Fibroblast of villous mesenchyme (primary cell): ENCODE measurements at regions not wholly inside any gene's neighbourhood (a gene's known extent, or its start where the extent isn't known, plus 50 kb on each side); places are given as distances from the start of the nearest gene placed in this dataset.
"Not testable (repeated sequence)": the region's sequence is repeated elsewhere in the genome, so short reads cannot be mapped to it uniquely, and the experiment has no call there.

Experiments
- DNase-seq: peaks from one replicate; pipeline ENCODE4 v3.0.0-alpha.2; 2010; ENCODE audit warnings: low read depth
- H3K4me3 ChIP-seq: 2 replicates; pipeline ENCODE4 v1.5.1; 2011; ENCODE audit warnings: low read depth, mild to moderate bottlenecking, low read length
- CTCF ChIP-seq: IDR thresholded peaks from 2 replicates; pipeline ENCODE4 v1.5.1; 2012; ENCODE audit warnings: low read depth, mild to moderate bottlenecking, low read length; ENCODE audit not compliant: insufficient read depth

- H3K4me3 ChIP-seq = no peak overlapping the region
- TF ChIP-seq CTCF = no peak
- no peak for DNase-seq
Observed at GRCh38 chr6:88499845-88500699, 333.9 kb upstream of the CNR1 start.

DNA sequence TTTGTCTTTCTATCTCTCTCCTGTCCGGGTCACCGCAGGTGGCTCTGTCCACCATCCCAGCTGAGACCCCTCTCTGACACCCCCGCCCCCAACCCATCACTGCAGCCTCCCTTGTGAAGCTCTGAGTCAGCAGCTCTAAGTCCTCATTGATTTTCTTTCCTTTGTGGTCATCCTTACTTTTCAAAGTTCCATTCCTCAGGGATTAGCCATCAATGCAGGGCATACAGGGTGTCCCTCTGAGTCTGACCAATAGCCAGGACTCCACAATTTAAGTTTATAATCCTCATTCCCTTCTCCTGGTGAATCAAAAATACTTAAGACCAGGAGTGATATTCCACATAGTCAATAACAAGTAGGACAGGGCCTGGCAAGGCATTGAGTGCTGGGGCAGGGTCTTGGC is 333.3 kb upstream of the CNR1 start:
- TF ChIP-seq CTCF = no peak
- no peak for DNase-seq
- H3K4me3 ChIP-seq = no peak overlapping the region

GRCh38 chr6:88497403-88497802 is 331.3 kb upstream of the CNR1 start:
- not testable (repeated sequence) for DNase-seq, H3K4me3 ChIP-seq

GRCh38 chr6:88494401-88495140 is 328.4 kb upstream of the CNR1 start:
- H3K4me3 ChIP-seq = no peak overlapping the region
- no peak for DNase-seq
- no peak for TF ChIP-seq CTCF

DNA sequence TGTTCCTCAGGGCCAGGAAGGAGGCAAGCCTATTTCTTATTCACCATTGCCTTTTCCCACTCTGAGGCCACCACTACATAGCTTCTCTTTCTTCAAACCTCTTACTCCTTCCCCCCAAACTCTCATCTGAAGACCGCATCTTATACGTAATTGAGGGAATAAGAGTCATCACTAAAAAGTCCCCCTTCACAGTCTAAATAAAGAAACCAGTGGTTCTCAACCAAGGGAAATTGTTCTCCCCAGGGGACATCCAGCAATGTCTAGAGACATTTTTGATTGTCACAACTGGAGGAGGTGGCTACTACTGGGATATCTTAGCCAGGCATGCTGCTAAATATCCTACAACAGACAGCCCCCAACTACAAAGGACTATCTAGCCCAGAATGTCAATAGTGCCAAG is 327.6 kb upstream of the CNR1 start:
- no peak overlapping the region for H3K4me3 ChIP-seq
- no peak for DNase-seq
- no peak for TF ChIP-seq CTCF

DNA sequence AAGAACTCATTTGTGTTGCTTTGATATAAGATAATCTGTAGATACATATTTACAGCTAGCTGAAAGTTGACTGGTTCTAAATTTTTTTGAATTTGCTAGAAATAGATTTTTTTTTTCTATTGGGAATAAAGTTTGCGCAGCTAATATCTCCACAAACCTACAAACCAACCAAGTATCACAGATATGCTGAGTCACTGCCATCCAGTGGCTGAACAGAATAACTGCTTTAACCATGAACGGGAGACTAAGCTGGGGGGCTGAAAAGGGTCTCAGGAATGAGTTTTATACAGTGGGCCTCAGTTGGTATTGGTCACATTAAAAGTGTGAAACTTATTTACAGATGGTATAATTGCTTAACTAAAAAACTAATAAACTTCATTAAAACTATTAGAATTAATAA is 326.7 kb upstream of the CNR1 start:
- H3K4me3 ChIP-seq = no peak overlapping the region
- TF ChIP-seq CTCF = peak; percentile 57
- peak; percentile 38 for DNase-seq

- no peak for TF ChIP-seq CTCF
- no peak overlapping the region for H3K4me3 ChIP-seq
- no peak for DNase-seq
Observed at GRCh38 chr6:88492241-88492640, 326.1 kb upstream of the CNR1 start.
